Upper lobe of left lung (tissue), 6 donors: ENCODE measurements at regions not wholly inside any gene's neighbourhood (a gene's known extent, or its start where the extent isn't known, plus 50 kb on each side); places are given as distances from the start of the nearest gene placed in this dataset.

ENCODE experiments used
- ATAC-seq, 2 donors: fragments of 200-7000 bp; cut with Tn5 transposase; one replicate each; pipeline ENCODE4 v1.9.1; 2022; ENCODE audit warnings: mild to moderate bottlenecking in 2 of 2, moderate library complexity in 2 of 2; ENCODE audit not compliant: low FRiP score in 2 of 2
- DNase-seq, 2 donors: peaks; one replicate each; pipeline ENCODE4 v3.0.0-alpha.2; 2019 to 2020
- H3K27ac ChIP-seq, 4 donors: fragments of 200-600 bp; sonication (generic); one replicate each; pipeline ENCODE4 v1.5.1; 2016 to 2019
- H3K27me3 ChIP-seq, 4 donors: fragments of 200-600 bp; sonication (generic); one replicate each; pipeline ENCODE4 v1.5.1; 2017 to 2019
- H3K36me3 ChIP-seq, 4 donors: fragments of 200-600 bp; sonication (generic); one replicate each; pipeline ENCODE4 v1.5.1; 2016 to 2019
- H3K4me1 ChIP-seq, 4 donors: fragments of 200-600 bp; sonication (generic); one replicate each; pipeline ENCODE4 v1.5.1; 2018 to 2019
- H3K4me3 ChIP-seq, 4 donors: fragments of 200-600 bp; sonication (generic); one replicate each; pipeline ENCODE4 v1.5.1; 2017 to 2019; ENCODE audit warnings: mild to moderate bottlenecking in 2 of 4, moderate library complexity in 1 of 4
- H3K9me3 ChIP-seq, 4 donors: fragments of 200-600 bp; sonication (generic); one replicate each; pipeline ENCODE4 v1.5.1; 2018 to 2019
- CTCF ChIP-seq, 6 experiments: fragments of 450-650 bp in 4 of 6; fragments of 200-600 bp in 2 of 6; sonication (generic) in 2 of 6; IDR thresholded peaks; one replicate each; pipeline ENCODE4 v1.5.1; 2016 to 2019; ENCODE audit warnings: antibody characterized with exemption in 6 of 6
- EP300 ChIP-seq, 4 donors: sonication (generic); formaldehyde crosslinking; IDR thresholded peaks; one replicate each; pipeline ENCODE4 v1.5.1; 2017; ENCODE audit warnings: antibody characterized with exemption in 4 of 4, control low read depth in 2 of 4
- POLR2A ChIP-seq, 4 donors: fragments of 450-650 bp; IDR thresholded peaks; one replicate each; pipeline ENCODE4 v1.5.1; 2016 to 2017; ENCODE audit warnings: antibody characterized with exemption in 4 of 4, mild to moderate bottlenecking in 2 of 4
- POLR2AphosphoS5 ChIP-seq, 2 donors: sonication (generic); formaldehyde crosslinking; IDR thresholded peaks; one replicate each; pipeline ENCODE4 v1.5.1; 2017; ENCODE audit warnings: antibody characterized with exemption in 2 of 2
- WGBS, 2 donors: methylation state at CpG; one replicate each; pipeline ENCODE4 v1.1.5; 2017 to 2018; 5-methylcytosine and 5-hydroxymethylcytosine counted together
- donor health status: DM: no; HTN: no; CAD: no; lungs with moderate emphysema.
- donor health status: DM: no; HTN: yes; CAD: no; lungs with severe emphysema.

GRCh38 chr5:117741655-117742206 is 1167.1 kb upstream of the SEMA6A start:
- H3K9me3 ChIP-seq, result no peaks in the 10 kb centered on the region
- no peak overlapping the region for H3K27ac ChIP-seq
- WGBS, 2 donors, result 40 to 44% methylated on average over 1 of the region's 1 CpG
- DNase-seq (no peak), ATAC-seq (no peak)
- H3K4me3 ChIP-seq, result no peak overlapping the region
- no peak for TF ChIP-seq POLR2AphosphoS5 (IDR thresholded peaks at IDR 0.05)
- no peak for TF ChIP-seq EP300 (IDR thresholded peaks at IDR 0.05)
- no peak for TF ChIP-seq POLR2A (IDR thresholded peaks at IDR 0.05)
- TF ChIP-seq CTCF (IDR thresholded peaks at IDR 0.05), result no peak
- H3K27me3 ChIP-seq, result no peaks in the 10 kb centered on the region
- no peaks in the 10 kb centered on the region for H3K36me3 ChIP-seq
- no peaks in the 10 kb centered on the region for H3K4me1 ChIP-seq

GRCh38 chr5:117740268-117740667 is 1165.6 kb upstream of the SEMA6A start:
- no peaks in the 10 kb centered on the region for H3K4me1 ChIP-seq
- H3K36me3 ChIP-seq, result no peaks in the 10 kb centered on the region
- no peak for TF ChIP-seq POLR2AphosphoS5 (IDR thresholded peaks at IDR 0.05)
- TF ChIP-seq POLR2A (IDR thresholded peaks at IDR 0.05), result no peak
- no peak for TF ChIP-seq EP300 (IDR thresholded peaks at IDR 0.05)
- no peak overlapping the region for H3K27ac ChIP-seq
- H3K9me3 ChIP-seq, result no peaks in the 10 kb centered on the region
- DNase-seq (no peak), ATAC-seq (no peak)
- no peaks in the 10 kb centered on the region for H3K27me3 ChIP-seq
- H3K4me3 ChIP-seq, result no peak overlapping the region

- H3K9me3 ChIP-seq, result no peaks in the 10 kb centered on the region
- ATAC-seq (no peak), DNase-seq (no peak)
- H3K4me1 ChIP-seq, result no peaks in the 10 kb centered on the region
- no peak for TF ChIP-seq POLR2AphosphoS5 (IDR thresholded peaks at IDR 0.05)
- TF ChIP-seq EP300 (IDR thresholded peaks at IDR 0.05), result no peak
- TF ChIP-seq POLR2A (IDR thresholded peaks at IDR 0.05), result no peak
- no peak for TF ChIP-seq CTCF (IDR thresholded peaks at IDR 0.05)
- H3K27ac ChIP-seq, result no peak overlapping the region
- no peaks in the 10 kb centered on the region for H3K27me3 ChIP-seq
- 92 to 93% methylated on average over 3 of the region's 3 CpGs for WGBS, 2 donors
- no peak overlapping the region for H3K4me3 ChIP-seq
- H3K36me3 ChIP-seq, result no peaks in the 10 kb centered on the region
Observed at GRCh38 chr5:117738571-117738970, 1163.9 kb upstream of the SEMA6A start.

GRCh38 chr5:117736698-117737097 is 1162.1 kb upstream of the SEMA6A start:
- no peak overlapping the region for H3K4me3 ChIP-seq
- H3K36me3 ChIP-seq, result no peaks in the 10 kb centered on the region
- 81 to 90% methylated on average over 2 of the region's 2 CpGs for WGBS, 2 donors
- no peak overlapping the region for H3K27ac ChIP-seq
- no peaks in the 10 kb centered on the region for H3K4me1 ChIP-seq
- no peak for ATAC-seq
- H3K9me3 ChIP-seq, result no peaks in the 10 kb centered on the region
- no peaks in the 10 kb centered on the region for H3K27me3 ChIP-seq
- DNase-seq, result no peak
- TF ChIP-seq POLR2A (IDR thresholded peaks at IDR 0.05) (no peak), EP300 (IDR thresholded peaks at IDR 0.05) (no peak), POLR2AphosphoS5 (IDR thresholded peaks at IDR 0.05) (no peak), CTCF (IDR thresholded peaks at IDR 0.05) (no peak)

GRCh38 chr5:117734056-117734455 is 1159.4 kb upstream of the SEMA6A start:
- H3K4me1 ChIP-seq, result no peaks in the 10 kb centered on the region
- ATAC-seq (no peak), DNase-seq (no peak)
- H3K36me3 ChIP-seq, result no peaks in the 10 kb centered on the region
- no peaks in the 10 kb centered on the region for H3K27me3 ChIP-seq
- no peak overlapping the region for H3K4me3 ChIP-seq
- H3K27ac ChIP-seq, result no peak overlapping the region
- TF ChIP-seq POLR2AphosphoS5 (IDR thresholded peaks at IDR 0.05) (no peak), EP300 (IDR thresholded peaks at IDR 0.05) (no peak), CTCF (IDR thresholded peaks at IDR 0.05) (no peak), POLR2A (IDR thresholded peaks at IDR 0.05) (no peak)
- H3K9me3 ChIP-seq, result no peaks in the 10 kb centered on the region
- 86 to 88% methylated on average over 4 of the region's 4 CpGs for WGBS, 2 donors
